Endodermal cell (in vitro differentiated cells): ENCODE measurements at regions not wholly inside any gene's neighbourhood (a gene's known extent, or its start where the extent isn't known, plus 50 kb on each side); places are given as distances from the start of the nearest gene placed in this dataset.

ENCODE experiments used
- DNase-seq: peaks from one replicate; pipeline ENCODE4 v3.0.0-alpha.2; 2017
- H3K27ac ChIP-seq: 2 replicates; pipeline ENCODE4 v1.5.1; 2013; ENCODE audit warnings: mild to moderate bottlenecking, low read depth, low read length, moderate library complexity
- H3K27me3 ChIP-seq: 2 replicates; pipeline ENCODE4 v1.6.1; 2013; ENCODE audit warnings: mild to moderate bottlenecking, low read length, moderate library complexity; ENCODE audit not compliant: insufficient read depth, control insufficient read depth, poor library complexity, severe bottlenecking
- H3K36me3 ChIP-seq: 2 replicates; pipeline ENCODE4 v1.7.0; 2013; ENCODE audit warnings: mild to moderate bottlenecking, low read length, moderate library complexity; ENCODE audit not compliant: control insufficient read depth, insufficient read depth
- H3K4me1 ChIP-seq: one replicate; pipeline ENCODE4 v1.7.0; 2013; ENCODE audit warnings: low read length; ENCODE audit not compliant: control insufficient read depth, insufficient read depth
- H3K4me3 ChIP-seq: 2 replicates; pipeline ENCODE4 v1.5.1; 2013; ENCODE audit warnings: mild to moderate bottlenecking, low read length, moderate library complexity
- H3K9ac ChIP-seq: 2 replicates; pipeline ENCODE4 v1.6.1; 2013; ENCODE audit warnings: mild to moderate bottlenecking, low read length, moderate library complexity; ENCODE audit not compliant: poor library complexity, severe bottlenecking; ENCODE audit errors: extremely low read depth
- H3K9me3 ChIP-seq: 2 replicates; pipeline ENCODE4 v1.6.1; 2013; ENCODE audit warnings: mild to moderate bottlenecking, low read length, moderate library complexity; ENCODE audit not compliant: control insufficient read depth
- H3K27ac Mint-ChIP-seq: 2 replicates; pipeline ENCODE4 v1.8.0; 2020; ENCODE audit warnings: mixed read lengths
- H3K27me3 Mint-ChIP-seq: 2 replicates; pipeline ENCODE4 v1.8.0; 2021; ENCODE audit warnings: mild to moderate bottlenecking, mixed read lengths; ENCODE audit not compliant: insufficient read depth
- H3K36me3 Mint-ChIP-seq: 2 replicates; pipeline ENCODE4 v1.8.0; 2020; ENCODE audit warnings: low read depth, mixed read lengths
- H3K4me1 Mint-ChIP-seq: 2 replicates; pipeline ENCODE4 v1.8.0; 2020; ENCODE audit warnings: mixed read lengths
- H3K4me3 Mint-ChIP-seq: 2 replicates; pipeline ENCODE4 v1.8.0; 2020; ENCODE audit warnings: mild to moderate bottlenecking, moderate library complexity, mixed read lengths
- H3K9me3 Mint-ChIP-seq: 2 replicates; pipeline ENCODE4 v1.8.0; 2020; ENCODE audit warnings: mild to moderate bottlenecking, mixed read lengths
- CTCF ChIP-seq: fragments of 200-600 bp; sonication (generic); conservative IDR thresholded peaks from 2 replicates; pipeline ENCODE4 v1.5.0; 2021; ENCODE audit warnings: antibody characterized with exemption, mild to moderate bottlenecking
- WGBS, 2 experiments: methylation state at CpG; one replicate each; pipeline versions ENCODE4 v1.1.5 to v1.1.7; 2013; ENCODE audit warnings: missing lambda C conversion rate in 2 of 2, mixed read lengths in 1 of 2; ENCODE audit not compliant: insufficient coverage in 1 of 2, insufficient read length in 1 of 2; 5-methylcytosine and 5-hydroxymethylcytosine counted together

- H3K4me3 ChIP-seq = no peak overlapping the region
- peaks cover 2% of the 10 kb centered on the region for H3K27me3 ChIP-seq
- TF ChIP-seq CTCF = peak; percentile 10
- Mint-ChIP-seq H3K4me1 (peaks cover 12% of the 10 kb centered on the region), H3K27me3 (peaks cover 13% of the 10 kb centered on the region), H3K36me3 (peaks cover 11% of the 10 kb centered on the region), H3K9me3 (peaks cover 22% of the 10 kb centered on the region), H3K4me3 (no peak overlapping the region), H3K27ac (no peak overlapping the region)
- no peaks in the 10 kb centered on the region for H3K4me1 ChIP-seq
- no peaks in the 10 kb centered on the region for H3K36me3 ChIP-seq
- no peak overlapping the region for H3K27ac ChIP-seq
- DNase-seq = no peak
- H3K9ac ChIP-seq = no peak overlapping the region
- 96% methylated on average over 4 of the region's 4 CpGs; no CpG with 5 or more reads in 1 of the 2 experiments for WGBS, 2 experiments
- peaks cover 27% of the 10 kb centered on the region for H3K9me3 ChIP-seq
These were observed 299.0 kb upstream of the FOXG1 start for GRCh38 chr14:28467611-28468010.

- no peaks in the 10 kb centered on the region for H3K36me3 ChIP-seq
- no peaks in the 10 kb centered on the region for H3K4me1 ChIP-seq
- no peak overlapping the region for H3K4me3 ChIP-seq
- Mint-ChIP-seq H3K27ac (peak overlapping the region; percentile 18), H3K27me3 (peaks cover 8% of the 10 kb centered on the region), H3K36me3 (peaks cover 11% of the 10 kb centered on the region), H3K4me3 (no peak overlapping the region), H3K4me1 (peaks cover 10% of the 10 kb centered on the region), H3K9me3 (peaks cover 22% of the 10 kb centered on the region)
- peak; percentile 53 for DNase-seq
- H3K9me3 ChIP-seq = peaks cover 27% of the 10 kb centered on the region
- 50 to 67% methylated on average over 2 of the region's 2 CpGs for WGBS, 2 experiments
- H3K9ac ChIP-seq = no peak overlapping the region
- H3K27me3 ChIP-seq = no peaks in the 10 kb centered on the region
- no peak overlapping the region for H3K27ac ChIP-seq
- TF ChIP-seq CTCF = no peak
These were observed 298.1 kb upstream of the FOXG1 start for GRCh38 chr14:28468191-28469151.

GRCh38 chr14:28482251-28483040 lies 284.1 kb upstream of the FOXG1 start:
- H3K27ac Mint-ChIP-seq = no peak overlapping the region
- H3K9me3 ChIP-seq = no peaks in the 10 kb centered on the region
- DNase-seq = no peak
- no peak overlapping the region for H3K4me3 ChIP-seq
- H3K36me3 ChIP-seq = no peaks in the 10 kb centered on the region
- WGBS, 2 experiments = 85 to 93% methylated on average over 6 of the region's 8 CpGs
- no peaks in the 10 kb centered on the region for H3K36me3 Mint-ChIP-seq
- H3K27ac ChIP-seq = no peak overlapping the region
- no peak overlapping the region for H3K4me3 Mint-ChIP-seq
- H3K9ac ChIP-seq = no peak overlapping the region
- no peaks in the 10 kb centered on the region for H3K9me3 Mint-ChIP-seq
- no peaks in the 10 kb centered on the region for H3K27me3 ChIP-seq
- no peaks in the 10 kb centered on the region for H3K27me3 Mint-ChIP-seq
- H3K4me1 Mint-ChIP-seq = no peaks in the 10 kb centered on the region
- no peak for TF ChIP-seq CTCF
- H3K4me1 ChIP-seq = no peaks in the 10 kb centered on the region
